Heart left ventricle (tissue), 16 donors: ENCODE measurements at regions not wholly inside any gene's neighbourhood (a gene's known extent, or its start where the extent isn't known, plus 50 kb on each side); places are given as distances from the start of the nearest gene placed in this dataset.
"Not testable (repeated sequence)": the region's sequence is repeated elsewhere in the genome, so short reads cannot be mapped to it uniquely, and the experiment has no call there.

ENCODE experiments used
- ATAC-seq, 4 donors: fragments of 200-7000 bp; cut with Tn5 transposase; one replicate each; pipeline ENCODE4 v1.9.1; 2020 to 2022; ENCODE audit warnings: moderate library complexity in 4 of 4, mild to moderate bottlenecking in 3 of 4, moderate number of reproducible peaks in 1 of 4
- DNase-seq, 5 donors: peaks; one replicate each; pipeline ENCODE4 v3.0.0-alpha.2; 2020
- H3K27ac ChIP-seq, 12 donors: fragments of 200-600 bp; sonication (generic) in 4 of 12; one replicate each; pipeline versions ENCODE4 v1.5.0 to v1.8.0; 2016 to 2022; ENCODE audit warnings: mild to moderate bottlenecking in 2 of 12
- H3K27me3 ChIP-seq, 9 donors: fragments of 200-600 bp; sonication (generic) in 2 of 9; one replicate each; pipeline versions ENCODE4 v1.5.1 to v1.8.0; 2016 to 2022; ENCODE audit warnings: mild to moderate bottlenecking in 3 of 9
- H3K36me3 ChIP-seq, 9 donors: fragments of 200-600 bp; sonication (generic) in 2 of 9; one replicate each; pipeline versions ENCODE4 v1.5.0 to v1.8.0; 2018 to 2022; ENCODE audit warnings: mild to moderate bottlenecking in 2 of 9
- H3K4me1 ChIP-seq, 12 donors: fragments of 200-600 bp; sonication (generic) in 4 of 12; one replicate each; pipeline versions ENCODE4 v1.5.0 to v1.8.0; 2016 to 2022; ENCODE audit warnings: mild to moderate bottlenecking in 3 of 12
- H3K4me3 ChIP-seq, 12 donors: fragments of 200-600 bp; sonication (generic) in 4 of 12; one replicate each; pipeline versions ENCODE4 v1.5.0 to v1.8.0; 2017 to 2022; ENCODE audit warnings: mild to moderate bottlenecking in 9 of 12, moderate library complexity in 4 of 12
- H3K9me3 ChIP-seq, 12 donors: fragments of 200-600 bp; sonication (generic) in 4 of 12; one replicate each; pipeline versions ENCODE4 v1.5.0 to v1.8.0; 2016 to 2022; ENCODE audit warnings: mild to moderate bottlenecking in 1 of 12
- POLR2A ChIP-seq, 2 donors: fragments of 450-650 bp; IDR thresholded peaks; one replicate each; pipeline ENCODE4 v1.6.1; 2017; ENCODE audit warnings: antibody characterized with exemption in 2 of 2, mild to moderate bottlenecking in 2 of 2, moderate library complexity in 2 of 2
- WGBS, 4 donors: extraction: QIAGEN DNeasy Blood & Tissue Kit in 2 of 4; methylation state at CpG; one replicate each; pipeline versions ENCODE4 v1.1.5 to v1.1.7; 2013 to 2018; 5-methylcytosine and 5-hydroxymethylcytosine counted together
- intact Hi-C, 10 donors: fragments of 100-400 bp; cut with DNase I; formaldehyde crosslinking; loops; one replicate each; pipeline versions ENCODE4 v1.11.1 to v1.14.2; 2022
- TF ChIP-seq, protein P1 (sequence below), 12 donors: fragments of 200-600 bp; sonication (generic) in 4 of 12; IDR thresholded peaks; one replicate each; pipeline versions ENCODE4 v1.5.0 to v1.8.0; 2018 to 2022; ENCODE audit warnings: antibody characterized with exemption in 12 of 12, mild to moderate bottlenecking in 5 of 12
- donor health status: ischemic (EF 13 %, LVEDD 7.1; RV severe dilation, severe dysfunction).
- donor health status: healthy with polysubstance abuse.
- donor health status: DM: no; HTN: yes; CAD: no.
- donor health status: DM: no; HTN: no; CAD: no.
- donor health status: ischemic (EF 25% LVEDD 6.9; RV normal size, moderate dysfunction).
- donor health status: ischemic (EF 25% LVEDD 5.7; RV mildly dilated, moderate dysfunction).
- donor health status: healthy.
- donor health status: DM: yes; HTN: yes; CAD: no.
- donor health status: ischemic (EF 35%, LVEDD 5.7; RV mildly dilated, moderate dysfunction).
- donor health status: nonischemic (EF 11% LVEDD 7.7; RV severe dilation, severe dysfunction).
- donor health status: DM: yes; HTN: yes; CAD: no.
- donor health status: PGD.
- donor health status: ischemic (EF 29% LVEDD 5.4; RV normal size, mild dysfunction).
- donor health status: nonischemic (EF 23%, LVEDD 6.1; RV moderate dilation, normal function).

DNA sequence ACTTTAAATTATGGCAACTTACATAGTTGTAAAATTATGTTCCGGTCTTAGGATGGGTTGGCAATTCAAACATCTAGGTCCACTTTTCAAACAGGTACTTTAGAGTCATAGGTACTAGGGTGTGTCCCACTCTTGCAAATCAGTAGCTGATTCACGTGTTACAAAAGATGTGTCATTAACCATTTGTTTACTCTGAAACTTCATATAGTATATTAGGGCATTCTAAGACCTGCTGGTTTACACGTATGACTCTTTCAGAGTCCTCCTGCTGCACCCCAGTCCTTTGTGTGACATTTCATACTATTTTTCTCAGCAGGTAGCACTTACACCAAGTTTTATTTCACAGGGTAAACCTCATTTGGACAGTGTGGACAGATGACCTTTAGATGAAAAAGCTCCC, 131.8 kb upstream of the PLEKHM1 start:
- intact Hi-C loops, H3K4me3 ChIP-seq, H3K4me1 ChIP-seq, H3K27me3 ChIP-seq, ATAC-seq, DNase-seq, H3K9me3 ChIP-seq, H3K27ac ChIP-seq, H3K36me3 ChIP-seq: not testable (repeated sequence)
- 59 to 81% (median 70%) methylated on average over 1 to 2 of the region's 3 CpGs for WGBS, 4 donors

DNA sequence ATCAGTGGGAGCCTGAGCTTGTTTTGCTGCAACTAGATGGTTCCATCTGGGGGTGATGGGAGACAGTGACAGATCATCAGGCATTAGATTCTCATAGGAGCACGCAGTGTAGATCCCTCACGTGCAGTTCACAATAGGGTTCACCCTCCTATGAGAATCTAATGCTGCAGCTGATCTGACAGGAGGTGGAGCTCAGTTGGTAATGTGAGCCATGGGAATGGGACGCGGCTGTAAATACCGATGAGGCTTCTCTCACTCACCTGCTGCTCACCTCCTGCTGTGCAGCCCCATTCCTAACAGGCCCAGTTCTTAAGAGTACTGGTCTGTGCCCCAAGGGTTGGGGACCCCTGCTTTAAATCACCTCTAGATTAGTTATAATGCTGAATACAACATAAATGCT, 137.5 kb upstream of the PLEKHM1 start:
- TF ChIP-seq POLR2A (IDR thresholded peaks at IDR 0.05), result no peak
- TF ChIP-seq, protein P1, sequence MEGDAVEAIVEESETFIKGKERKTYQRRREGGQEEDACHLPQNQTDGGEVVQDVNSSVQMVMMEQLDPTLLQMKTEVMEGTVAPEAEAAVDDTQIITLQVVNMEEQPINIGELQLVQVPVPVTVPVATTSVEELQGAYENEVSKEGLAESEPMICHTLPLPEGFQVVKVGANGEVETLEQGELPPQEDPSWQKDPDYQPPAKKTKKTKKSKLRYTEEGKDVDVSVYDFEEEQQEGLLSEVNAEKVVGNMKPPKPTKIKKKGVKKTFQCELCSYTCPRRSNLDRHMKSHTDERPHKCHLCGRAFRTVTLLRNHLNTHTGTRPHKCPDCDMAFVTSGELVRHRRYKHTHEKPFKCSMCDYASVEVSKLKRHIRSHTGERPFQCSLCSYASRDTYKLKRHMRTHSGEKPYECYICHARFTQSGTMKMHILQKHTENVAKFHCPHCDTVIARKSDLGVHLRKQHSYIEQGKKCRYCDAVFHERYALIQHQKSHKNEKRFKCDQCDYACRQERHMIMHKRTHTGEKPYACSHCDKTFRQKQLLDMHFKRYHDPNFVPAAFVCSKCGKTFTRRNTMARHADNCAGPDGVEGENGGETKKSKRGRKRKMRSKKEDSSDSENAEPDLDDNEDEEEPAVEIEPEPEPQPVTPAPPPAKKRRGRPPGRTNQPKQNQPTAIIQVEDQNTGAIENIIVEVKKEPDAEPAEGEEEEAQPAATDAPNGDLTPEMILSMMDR (IDR thresholded peaks at IDR 0.05), result no peak
- Histone ChIP-seq H3K27me3 (no peaks in the 10 kb centered on the region), H3K36me3 (peaks cover 0 to 57% (median 33%) of the 10 kb centered on the region in 9 donors), H3K27ac (no peak overlapping the region), H3K4me1 (no peaks in the 10 kb centered on the region), H3K4me3 (no peak overlapping the region), H3K9me3 (no peaks in the 10 kb centered on the region)
- intact Hi-C loops, result loop anchor here in 1 of 10 donors (5.0 kb wide), 1 partner anchor 589 kb away; no protein-coding TSS in a partner anchor
- no peak for DNase-seq
- WGBS, 4 donors, result 83 to 91% (median 88%) methylated on average over 5 of the region's 5 CpGs
- ATAC-seq, result no peak

DNA sequence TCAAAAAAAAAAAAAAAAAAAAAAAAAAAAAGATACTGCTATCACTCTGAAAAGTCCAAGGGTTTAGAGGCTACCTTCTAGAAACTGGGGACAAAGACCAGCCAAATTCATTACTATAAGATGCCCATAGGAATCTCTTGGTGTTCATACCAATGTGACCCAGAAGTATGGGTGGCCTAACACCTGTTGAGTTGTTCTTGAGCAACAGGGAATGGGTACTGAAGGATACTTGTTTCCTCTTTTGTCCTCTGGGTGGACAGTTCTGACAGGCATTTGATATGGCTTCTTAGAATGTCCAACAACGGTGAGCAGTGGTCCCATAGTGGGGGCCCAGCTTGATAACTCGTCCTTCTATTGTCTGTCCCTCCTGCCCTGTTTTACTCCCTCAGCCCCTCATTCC, 141.4 kb upstream of the PLEKHM1 start:
- Histone ChIP-seq H3K4me3 (no peak overlapping the region), H3K4me1 (no peaks in the 10 kb centered on the region), H3K36me3 (peaks cover 0 to 78% (median 50%) of the 10 kb centered on the region in 9 donors), H3K27ac (no peak overlapping the region), H3K9me3 (no peaks in the 10 kb centered on the region), H3K27me3 (no peaks in the 10 kb centered on the region)
- TF ChIP-seq, protein P1 (IDR thresholded peaks at IDR 0.05), result no peak
- no peak for TF ChIP-seq POLR2A (IDR thresholded peaks at IDR 0.05)
- WGBS, 4 donors, result 92 to 96% (median 94%) methylated on average over 2 of the region's 2 CpGs
- intact Hi-C loops, result no loop called here
- no peak for DNase-seq
- ATAC-seq, result no peak

DNA sequence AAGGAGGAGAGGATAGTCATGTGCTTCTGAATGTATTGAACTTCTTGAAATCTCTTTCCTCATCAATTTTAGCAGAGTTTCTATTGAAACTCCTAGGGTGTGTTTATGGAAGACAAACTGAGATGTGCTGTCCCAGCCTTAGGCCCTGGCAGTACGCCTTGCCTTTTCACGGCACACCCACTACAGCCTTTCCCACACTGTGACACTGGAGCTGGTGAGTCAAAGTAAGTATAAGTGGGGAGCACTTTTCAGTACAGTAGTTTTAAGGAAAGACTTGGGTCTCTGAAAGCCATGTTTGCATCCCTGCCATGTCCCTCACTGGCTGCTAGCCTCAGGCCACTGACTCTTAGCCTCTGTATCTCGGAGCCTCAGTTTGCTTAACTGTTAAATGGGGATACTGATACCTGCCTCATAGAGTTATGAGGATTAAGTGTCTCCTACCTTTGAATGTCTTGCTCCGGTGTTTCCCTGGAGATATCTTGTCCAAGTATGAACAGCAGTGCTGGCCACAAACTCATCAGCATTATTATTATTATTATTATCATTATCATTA, 144.7 kb upstream of the CRHR1 start:
- peaks cover 0 to 40% (median 18%) of the 10 kb centered on the region in 9 donors for H3K36me3 ChIP-seq
- DNase-seq (no peak), ATAC-seq (no peak)
- intact Hi-C loops, result loop anchor here in 1 of 10 donors (5.0 kb wide), 1 partner anchor 213 kb away; no protein-coding TSS in a partner anchor
- H3K9me3 ChIP-seq, result no peaks in the 10 kb centered on the region
- H3K4me3 ChIP-seq, result no peak overlapping the region
- no peaks in the 10 kb centered on the region for H3K27me3 ChIP-seq
- H3K4me1 ChIP-seq, result no peaks in the 10 kb centered on the region
- WGBS, 4 donors, result 92 to 97% (median 94%) methylated on average over 4 of the region's 4 CpGs
- H3K27ac ChIP-seq, result no peak overlapping the region
- TF ChIP-seq, protein P1 (IDR thresholded peaks at IDR 0.05), result no peak
- TF ChIP-seq POLR2A (IDR thresholded peaks at IDR 0.05), result no peak
